ENCODE measurements at regions not wholly inside any gene's neighbourhood (a gene's known extent, or its start where the extent isn't known, plus 50 kb on each side); places are given as distances from the start of the nearest gene placed in this dataset.

DNA sequence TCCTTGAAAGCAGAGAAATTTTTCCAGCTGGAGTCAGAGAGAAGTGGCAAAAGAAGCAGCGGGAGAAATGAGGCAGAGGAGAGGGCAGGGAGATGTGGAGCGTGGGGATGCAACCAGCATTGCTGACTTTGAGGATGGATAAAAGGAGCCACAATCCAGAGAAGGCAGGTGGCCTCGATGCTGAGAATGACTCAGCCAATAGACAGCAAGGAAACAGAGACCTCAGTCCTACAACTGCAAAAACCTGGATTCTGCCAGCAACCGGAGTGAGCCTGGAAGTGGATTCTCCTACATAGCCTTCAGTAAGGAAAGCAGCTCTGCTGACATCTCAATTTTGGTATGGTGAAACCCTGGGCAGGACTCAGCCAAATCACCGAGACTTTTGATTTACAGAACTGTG, 128.9 kb upstream of the ATP1B1 start:
- TF ChIP-seq CSDC2 (CRISPR knock-in tag; IDR thresholded peaks at IDR 0.05), result no peak
- TF ChIP-seq TOX (CRISPR knock-in tag; IDR thresholded peaks at IDR 0.05; ENCODE audit: borderline replicate concordance), result no peak
- TF ChIP-seq GLIS3 (CRISPR knock-in tag; IDR thresholded peaks at IDR 0.05), result no peak
- no peak for TF ChIP-seq ESRRG (CRISPR knock-in tag; IDR thresholded peaks at IDR 0.05)
- no peak for TF ChIP-seq CREB5 (CRISPR knock-in tag; IDR thresholded peaks at IDR 0.05; ENCODE audit: low read depth)
- no peak for TF ChIP-seq ISL1 (CRISPR knock-in tag; IDR thresholded peaks at IDR 0.05)
- TF ChIP-seq ARNTL (CRISPR knock-in tag; IDR thresholded peaks at IDR 0.05; ENCODE audit: borderline replicate concordance, low read depth), result no peak
- ATAC-seq, result peak; percentile 26; the same call in 1 of the 3 replicates

DNA sequence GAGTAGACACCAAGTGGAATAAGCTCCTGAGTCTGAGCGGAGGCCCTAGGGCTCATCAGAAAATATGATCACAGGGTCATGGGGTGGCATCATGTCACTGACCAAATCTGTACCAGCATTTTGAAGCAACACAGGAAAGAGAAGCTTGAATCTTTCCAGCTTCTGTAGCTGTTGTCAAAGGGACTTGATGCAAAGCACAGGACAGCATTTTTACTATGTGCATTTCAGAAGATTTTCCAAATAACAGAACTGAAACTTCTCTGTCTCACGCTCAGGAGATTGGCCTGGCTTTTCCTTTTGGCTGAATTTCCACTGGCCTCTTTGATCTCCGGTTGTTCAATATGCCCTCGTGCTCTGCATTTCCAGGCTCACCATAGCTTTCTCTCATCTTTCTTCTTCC, 127.2 kb upstream of the ATP1B1 start:
- TF ChIP-seq ZNF8 (CRISPR knock-in tag; IDR thresholded peaks at IDR 0.05), result no peak
- TF ChIP-seq ARNTL (CRISPR knock-in tag; IDR thresholded peaks at IDR 0.05; ENCODE audit: borderline replicate concordance, low read depth), result no peak
- TF ChIP-seq ESRRG (CRISPR knock-in tag; IDR thresholded peaks at IDR 0.05), result no peak
- no peak for TF ChIP-seq TCF4 (CRISPR knock-in tag; IDR thresholded peaks at IDR 0.05; ENCODE audit: borderline replicate concordance)
- no peak for TF ChIP-seq ZNF565 (CRISPR knock-in tag; conservative IDR thresholded peaks at IDR 0.05; ENCODE audit: low read depth)
- TF ChIP-seq TOX (CRISPR knock-in tag; IDR thresholded peaks at IDR 0.05; ENCODE audit: borderline replicate concordance), result no peak
- TF ChIP-seq ZFP3 (CRISPR knock-in tag; IDR thresholded peaks at IDR 0.05), result no peak
- no peak for TF ChIP-seq CSDC2 (CRISPR knock-in tag; IDR thresholded peaks at IDR 0.05)
- no peak for TF ChIP-seq ZFP30 (CRISPR knock-in tag; IDR thresholded peaks at IDR 0.05)
- TF ChIP-seq, protein P1, sequence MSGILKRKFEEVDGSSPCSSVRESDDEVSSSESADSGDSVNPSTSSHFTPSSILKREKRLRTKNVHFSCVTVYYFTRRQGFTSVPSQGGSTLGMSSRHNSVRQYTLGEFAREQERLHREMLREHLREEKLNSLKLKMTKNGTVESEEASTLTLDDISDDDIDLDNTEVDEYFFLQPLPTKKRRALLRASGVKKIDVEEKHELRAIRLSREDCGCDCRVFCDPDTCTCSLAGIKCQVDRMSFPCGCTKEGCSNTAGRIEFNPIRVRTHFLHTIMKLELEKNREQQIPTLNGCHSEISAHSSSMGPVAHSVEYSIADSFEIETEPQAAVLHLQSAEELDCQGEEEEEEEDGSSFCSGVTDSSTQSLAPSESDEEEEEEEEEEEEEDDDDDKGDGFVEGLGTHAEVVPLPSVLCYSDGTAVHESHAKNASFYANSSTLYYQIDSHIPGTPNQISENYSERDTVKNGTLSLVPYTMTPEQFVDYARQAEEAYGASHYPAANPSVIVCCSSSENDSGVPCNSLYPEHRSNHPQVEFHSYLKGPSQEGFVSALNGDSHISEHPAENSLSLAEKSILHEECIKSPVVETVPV (CRISPR knock-in tag; IDR thresholded peaks at IDR 0.05), result no peak
- TF ChIP-seq PPARA (CRISPR knock-in tag; IDR thresholded peaks at IDR 0.05; ENCODE audit: borderline replicate concordance), result no peak
- TF ChIP-seq ZC3H10 (CRISPR knock-in tag; IDR thresholded peaks at IDR 0.05), result no peak
- no peak for TF ChIP-seq GLIS3 (CRISPR knock-in tag; IDR thresholded peaks at IDR 0.05)
- TF ChIP-seq SNAI2 (CRISPR knock-in tag; IDR thresholded peaks at IDR 0.05), result no peak
- ATAC-seq, result no peak

DNA sequence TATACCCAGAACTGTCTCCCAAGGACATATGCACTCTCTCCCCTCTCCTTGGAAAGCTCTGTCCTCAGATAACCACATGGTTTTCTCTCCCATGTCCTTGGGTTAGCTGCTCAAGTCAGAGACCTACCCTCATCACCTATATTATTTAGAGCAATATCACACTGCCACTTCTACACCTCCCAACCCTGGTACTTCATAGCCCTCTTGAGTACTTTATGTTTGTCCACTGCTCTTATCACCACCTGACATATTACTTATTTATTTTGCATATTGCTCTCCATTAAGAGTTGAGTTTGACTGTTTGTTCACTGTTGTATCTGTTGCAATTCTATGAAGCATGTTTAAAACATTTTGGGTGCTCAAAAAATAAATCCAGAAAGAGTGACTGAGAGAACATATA, 126.3 kb upstream of the ATP1B1 start:
- no peak for ATAC-seq
- TF ChIP-seq ZNF565 (CRISPR knock-in tag; conservative IDR thresholded peaks at IDR 0.05; ENCODE audit: low read depth) (no peak), ZNF8 (CRISPR knock-in tag; IDR thresholded peaks at IDR 0.05) (no peak), ESRRG (CRISPR knock-in tag; IDR thresholded peaks at IDR 0.05) (no peak), ZC3H10 (CRISPR knock-in tag; IDR thresholded peaks at IDR 0.05) (no peak), ZNF70 (CRISPR knock-in tag; IDR thresholded peaks at IDR 0.05) (no peak), PPARA (CRISPR knock-in tag; IDR thresholded peaks at IDR 0.05; ENCODE audit: borderline replicate concordance) (no peak), ISL1 (CRISPR knock-in tag; IDR thresholded peaks at IDR 0.05) (no peak), SNAI2 (CRISPR knock-in tag; IDR thresholded peaks at IDR 0.05) (no peak), OSR1 (CRISPR knock-in tag; IDR thresholded peaks at IDR 0.05) (no peak), ZFP30 (CRISPR knock-in tag; IDR thresholded peaks at IDR 0.05) (no peak), RARB (CRISPR knock-in tag; IDR thresholded peaks at IDR 0.05) (no peak), ZFP3 (CRISPR knock-in tag; IDR thresholded peaks at IDR 0.05) (no peak), CREB5 (CRISPR knock-in tag; IDR thresholded peaks at IDR 0.05; ENCODE audit: low read depth) (no peak), ARNTL (CRISPR knock-in tag; IDR thresholded peaks at IDR 0.05; ENCODE audit: borderline replicate concordance, low read depth) (no peak), TOX (CRISPR knock-in tag; IDR thresholded peaks at IDR 0.05; ENCODE audit: borderline replicate concordance) (no peak)
- TF ChIP-seq, protein P2, sequence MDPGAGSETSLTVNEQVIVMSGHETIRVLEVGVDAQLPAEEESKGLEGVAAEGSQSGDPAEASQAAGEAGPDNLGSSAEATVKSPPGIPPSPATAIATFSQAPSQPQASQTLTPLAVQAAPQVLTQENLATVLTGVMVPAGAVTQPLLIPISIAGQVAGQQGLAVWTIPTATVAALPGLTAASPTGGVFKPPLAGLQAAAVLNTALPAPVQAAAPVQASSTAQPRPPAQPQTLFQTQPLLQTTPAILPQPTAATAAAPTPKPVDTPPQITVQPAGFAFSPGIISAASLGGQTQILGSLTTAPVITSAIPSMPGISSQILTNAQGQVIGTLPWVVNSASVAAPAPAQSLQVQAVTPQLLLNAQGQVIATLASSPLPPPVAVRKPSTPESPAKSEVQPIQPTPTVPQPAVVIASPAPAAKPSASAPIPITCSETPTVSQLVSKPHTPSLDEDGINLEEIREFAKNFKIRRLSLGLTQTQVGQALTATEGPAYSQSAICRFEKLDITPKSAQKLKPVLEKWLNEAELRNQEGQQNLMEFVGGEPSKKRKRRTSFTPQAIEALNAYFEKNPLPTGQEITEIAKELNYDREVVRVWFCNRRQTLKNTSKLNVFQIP (CRISPR knock-in tag; IDR thresholded peaks at IDR 0.05; ENCODE audit: borderline replicate concordance, low read depth), result no peak
- TF ChIP-seq, protein P1 (CRISPR knock-in tag; IDR thresholded peaks at IDR 0.05), result no peak
- TF ChIP-seq, protein P3, sequence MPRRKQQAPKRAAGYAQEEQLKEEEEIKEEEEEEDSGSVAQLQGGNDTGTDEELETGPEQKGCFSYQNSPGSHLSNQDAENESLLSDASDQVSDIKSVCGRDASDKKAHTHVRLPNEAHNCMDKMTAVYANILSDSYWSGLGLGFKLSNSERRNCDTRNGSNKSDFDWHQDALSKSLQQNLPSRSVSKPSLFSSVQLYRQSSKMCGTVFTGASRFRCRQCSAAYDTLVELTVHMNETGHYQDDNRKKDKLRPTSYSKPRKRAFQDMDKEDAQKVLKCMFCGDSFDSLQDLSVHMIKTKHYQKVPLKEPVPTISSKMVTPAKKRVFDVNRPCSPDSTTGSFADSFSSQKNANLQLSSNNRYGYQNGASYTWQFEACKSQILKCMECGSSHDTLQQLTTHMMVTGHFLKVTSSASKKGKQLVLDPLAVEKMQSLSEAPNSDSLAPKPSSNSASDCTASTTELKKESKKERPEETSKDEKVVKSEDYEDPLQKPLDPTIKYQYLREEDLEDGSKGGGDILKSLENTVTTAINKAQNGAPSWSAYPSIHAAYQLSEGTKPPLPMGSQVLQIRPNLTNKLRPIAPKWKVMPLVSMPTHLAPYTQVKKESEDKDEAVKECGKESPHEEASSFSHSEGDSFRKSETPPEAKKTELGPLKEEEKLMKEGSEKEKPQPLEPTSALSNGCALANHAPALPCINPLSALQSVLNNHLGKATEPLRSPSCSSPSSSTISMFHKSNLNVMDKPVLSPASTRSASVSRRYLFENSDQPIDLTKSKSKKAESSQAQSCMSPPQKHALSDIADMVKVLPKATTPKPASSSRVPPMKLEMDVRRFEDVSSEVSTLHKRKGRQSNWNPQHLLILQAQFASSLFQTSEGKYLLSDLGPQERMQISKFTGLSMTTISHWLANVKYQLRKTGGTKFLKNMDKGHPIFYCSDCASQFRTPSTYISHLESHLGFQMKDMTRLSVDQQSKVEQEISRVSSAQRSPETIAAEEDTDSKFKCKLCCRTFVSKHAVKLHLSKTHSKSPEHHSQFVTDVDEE (CRISPR knock-in tag; IDR thresholded peaks at IDR 0.05), result no peak
